Sigmoid colon (tissue), 4 donors: ENCODE measurements at regions not wholly inside any gene's neighbourhood (a gene's known extent, or its start where the extent isn't known, plus 50 kb on each side); places are given as distances from the start of the nearest gene placed in this dataset.

Experiments
- EP300 ChIP-seq, 4 donors: sonication (generic); formaldehyde crosslinking; IDR thresholded peaks; one replicate each; pipeline ENCODE4 v1.6.1; 2017; ENCODE audit warnings: antibody characterized with exemption in 4 of 4
- POLR2A ChIP-seq, 2 donors: fragments of 450-650 bp; IDR thresholded peaks; one replicate each; pipeline ENCODE4 v1.6.1; 2016; ENCODE audit warnings: antibody characterized with exemption in 2 of 2, mild to moderate bottlenecking in 2 of 2, moderate library complexity in 2 of 2
- POLR2AphosphoS5 ChIP-seq, 4 donors: sonication (generic); formaldehyde crosslinking; IDR thresholded peaks; one replicate each; pipeline ENCODE4 v1.6.1; 2017; ENCODE audit warnings: antibody characterized with exemption in 4 of 4
- TF ChIP-seq, protein P1 (sequence below), 4 experiments: fragments of 450-650 bp in 3 of 4; fragments of 200-600 bp in 1 of 4; IDR thresholded peaks; one replicate each; pipeline ENCODE4 v1.5.1; 2016 to 2019; ENCODE audit warnings: antibody characterized with exemption in 4 of 4, mild to moderate bottlenecking in 3 of 4, moderate library complexity in 2 of 4

DNA sequence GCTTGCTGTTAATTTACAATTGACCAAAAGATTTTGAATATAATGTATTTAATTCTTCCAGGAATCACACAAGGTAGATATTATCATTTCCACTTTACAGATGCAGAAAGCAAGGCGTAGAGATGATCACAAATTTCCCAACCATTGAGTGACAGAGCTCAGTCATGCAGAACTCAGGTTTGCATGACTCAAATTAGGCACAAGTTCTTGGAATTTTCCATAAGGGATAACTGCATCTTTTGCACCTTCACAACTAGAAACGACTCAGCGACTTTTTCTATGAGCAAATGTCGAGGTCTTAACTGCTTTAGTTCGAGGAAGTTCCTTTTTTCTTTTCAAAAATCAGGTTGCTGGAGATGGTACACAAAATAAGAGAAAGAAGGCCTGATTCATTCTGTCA, 265.5 kb upstream of the PAPPA start:
- TF ChIP-seq, protein P1, sequence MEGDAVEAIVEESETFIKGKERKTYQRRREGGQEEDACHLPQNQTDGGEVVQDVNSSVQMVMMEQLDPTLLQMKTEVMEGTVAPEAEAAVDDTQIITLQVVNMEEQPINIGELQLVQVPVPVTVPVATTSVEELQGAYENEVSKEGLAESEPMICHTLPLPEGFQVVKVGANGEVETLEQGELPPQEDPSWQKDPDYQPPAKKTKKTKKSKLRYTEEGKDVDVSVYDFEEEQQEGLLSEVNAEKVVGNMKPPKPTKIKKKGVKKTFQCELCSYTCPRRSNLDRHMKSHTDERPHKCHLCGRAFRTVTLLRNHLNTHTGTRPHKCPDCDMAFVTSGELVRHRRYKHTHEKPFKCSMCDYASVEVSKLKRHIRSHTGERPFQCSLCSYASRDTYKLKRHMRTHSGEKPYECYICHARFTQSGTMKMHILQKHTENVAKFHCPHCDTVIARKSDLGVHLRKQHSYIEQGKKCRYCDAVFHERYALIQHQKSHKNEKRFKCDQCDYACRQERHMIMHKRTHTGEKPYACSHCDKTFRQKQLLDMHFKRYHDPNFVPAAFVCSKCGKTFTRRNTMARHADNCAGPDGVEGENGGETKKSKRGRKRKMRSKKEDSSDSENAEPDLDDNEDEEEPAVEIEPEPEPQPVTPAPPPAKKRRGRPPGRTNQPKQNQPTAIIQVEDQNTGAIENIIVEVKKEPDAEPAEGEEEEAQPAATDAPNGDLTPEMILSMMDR (IDR thresholded peaks at IDR 0.05) = no peak
- TF ChIP-seq POLR2AphosphoS5 (IDR thresholded peaks at IDR 0.05) (no peak), POLR2A (IDR thresholded peaks at IDR 0.05) (no peak), EP300 (IDR thresholded peaks at IDR 0.05) (no peak)
